ENCODE measurements at regions not wholly inside any gene's neighbourhood (a gene's known extent, or its start where the extent isn't known, plus 50 kb on each side); places are given as distances from the start of the nearest gene placed in this dataset.
A peak's percentile ranks its signal among the peaks of the same experiment; 100 is the strongest.

GRCh38 chr5:40288800-40289485 lies 390.8 kb upstream of the PTGER4 start:
- no peak for DNase-seq

GRCh38 chr5:40284863-40285262 lies 394.9 kb upstream of the PTGER4 start:
- DNase-seq: no peak

DNA sequence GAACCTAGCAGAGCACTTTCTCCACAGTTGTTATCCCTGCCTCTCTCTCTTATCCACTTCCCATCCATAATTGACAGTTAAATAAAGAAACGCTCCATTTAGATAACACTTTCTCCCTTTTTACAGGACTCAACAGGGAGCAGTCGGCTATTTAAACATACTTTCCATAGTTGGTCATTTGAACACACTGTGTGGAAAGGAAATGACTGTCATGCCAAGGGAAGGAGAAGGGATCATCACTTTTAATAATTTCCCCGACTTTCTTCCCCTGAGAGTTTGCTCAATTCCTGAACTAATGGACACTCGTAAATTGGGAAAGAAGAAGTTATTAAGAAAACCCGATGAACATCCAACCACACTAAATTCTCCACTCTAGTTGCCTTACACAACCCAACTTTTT lies 400.8 kb upstream of the PTGER4 start:
- no peak for DNase-seq

- DNase-seq: no peak
These were observed 402.4 kb upstream of the PTGER4 start for GRCh38 chr5:40277161-40277906.

DNA sequence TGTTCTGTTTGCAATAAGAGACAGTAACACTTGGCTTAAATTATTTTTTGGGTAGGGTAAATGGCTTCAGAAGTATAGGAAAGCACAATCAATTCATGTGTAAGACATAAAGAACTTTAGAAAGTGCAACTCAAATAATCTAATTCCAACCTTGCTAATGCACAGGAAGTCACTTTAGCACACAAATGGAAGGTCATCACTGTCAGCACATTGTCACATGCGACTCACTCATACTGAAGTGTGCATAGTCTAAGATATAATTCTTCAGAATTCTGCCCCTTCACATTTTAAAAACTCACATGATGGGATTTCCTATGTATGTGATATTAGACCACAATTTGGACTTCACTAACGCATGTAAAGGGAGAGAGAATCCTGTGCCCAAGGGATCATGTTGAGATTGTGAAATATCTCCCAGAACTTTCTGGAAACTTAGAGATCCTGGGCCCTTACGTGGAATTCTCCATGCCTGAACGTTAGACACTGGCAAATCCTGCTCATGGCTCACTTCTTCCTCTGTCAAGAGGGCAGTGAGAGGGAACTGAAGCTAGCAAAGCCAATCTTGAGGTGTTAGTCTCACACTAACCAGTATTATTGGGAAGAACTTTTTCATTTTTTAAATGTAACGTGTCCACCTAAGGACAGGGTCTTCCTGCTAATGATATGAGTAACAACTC lies 403.2 kb upstream of the PTGER4 start:
- DNase-seq: no peak

GRCh38 chr5:40274568-40274967 lies 405.1 kb upstream of the PTGER4 start:
- no peak for DNase-seq

DNA sequence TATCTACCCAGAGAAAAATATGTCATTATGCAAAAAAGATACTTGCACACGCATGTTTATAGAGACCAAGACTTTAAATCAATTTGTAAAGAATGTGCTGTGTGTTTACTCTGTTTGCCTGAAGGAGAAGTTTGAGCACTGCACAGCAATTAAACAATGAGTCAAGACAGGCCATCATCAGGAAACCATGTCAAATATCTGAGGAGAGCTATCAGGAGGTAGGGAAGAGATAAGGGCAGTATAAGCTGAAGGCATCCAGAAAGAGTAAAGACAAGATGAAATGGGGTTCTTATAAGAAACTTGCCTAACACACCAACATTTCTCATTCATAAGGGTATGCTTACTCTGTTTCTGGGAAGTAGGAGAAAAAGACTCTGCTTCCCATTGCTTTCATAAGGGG lies 405.8 kb upstream of the PTGER4 start:
- no peak for DNase-seq

- DNase-seq: no peak
These were observed 408.2 kb upstream of the PTGER4 start for GRCh38 chr5:40271476-40271875.

DNA sequence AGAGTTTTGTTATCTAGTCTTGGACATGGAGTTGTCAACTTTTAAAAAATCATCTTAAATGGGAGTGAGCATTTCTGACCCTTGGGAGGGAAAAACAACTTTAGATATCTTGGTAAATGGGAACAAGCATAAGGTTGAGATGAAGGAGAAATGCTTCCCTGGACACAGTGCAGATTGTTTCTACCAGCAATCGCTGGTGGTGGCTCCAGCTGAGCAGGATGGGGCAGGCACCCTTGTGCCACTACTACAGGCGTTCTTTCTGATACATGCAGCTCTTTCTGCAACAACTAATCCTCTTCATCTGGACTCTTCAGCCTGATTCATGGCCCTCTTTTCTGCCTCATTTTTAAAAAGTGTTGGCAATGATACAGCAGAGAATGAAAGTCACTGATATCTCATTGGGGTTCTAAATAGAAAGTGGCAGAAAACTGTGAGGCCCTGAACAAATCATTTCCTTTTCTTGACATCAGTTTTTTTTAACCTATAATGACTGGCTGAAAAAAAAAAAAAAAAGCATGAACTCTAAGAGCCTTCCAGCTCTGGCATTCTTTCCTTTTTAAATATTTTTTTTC lies 409.4 kb upstream of the PTGER4 start:
- DNase-seq: no peak

- no peak for DNase-seq
These were observed 411.6 kb upstream of the PTGER4 start for GRCh38 chr5:40268088-40268487.

GRCh38 chr5:40266952-40267351 lies 412.8 kb upstream of the PTGER4 start:
- no peak for DNase-seq

DNA sequence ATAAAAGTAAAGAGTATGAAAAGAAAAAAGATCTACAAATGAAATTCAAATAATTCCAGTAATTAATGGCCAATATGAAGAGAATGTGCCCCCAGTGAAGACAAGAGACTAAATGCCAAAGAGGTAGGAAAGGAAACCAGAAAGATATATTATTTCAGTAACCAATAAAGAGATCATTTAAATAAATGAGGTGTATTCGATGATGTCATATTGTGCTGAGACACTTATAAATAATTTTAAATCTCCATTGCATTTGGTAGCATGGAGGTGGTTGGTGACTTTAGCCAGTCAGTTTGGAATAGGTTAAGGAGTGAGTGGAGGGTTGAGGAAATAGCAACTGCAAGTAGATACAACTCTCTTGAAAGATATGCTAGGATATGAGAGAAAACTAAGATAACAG lies 417.7 kb upstream of the PTGER4 start:
- no peak for DNase-seq

- DNase-seq: peak in 1 of 56 donors; percentile 12
These were observed 419.4 kb upstream of the PTGER4 start for GRCh38 chr5:40260361-40260760.

GRCh38 chr5:40258222-40258621 lies 421.5 kb upstream of the PTGER4 start:
- DNase-seq: no peak

GRCh38 chr5:40240671-40241070 lies 439.0 kb upstream of the PTGER4 start:
- no peak for DNase-seq

DNA sequence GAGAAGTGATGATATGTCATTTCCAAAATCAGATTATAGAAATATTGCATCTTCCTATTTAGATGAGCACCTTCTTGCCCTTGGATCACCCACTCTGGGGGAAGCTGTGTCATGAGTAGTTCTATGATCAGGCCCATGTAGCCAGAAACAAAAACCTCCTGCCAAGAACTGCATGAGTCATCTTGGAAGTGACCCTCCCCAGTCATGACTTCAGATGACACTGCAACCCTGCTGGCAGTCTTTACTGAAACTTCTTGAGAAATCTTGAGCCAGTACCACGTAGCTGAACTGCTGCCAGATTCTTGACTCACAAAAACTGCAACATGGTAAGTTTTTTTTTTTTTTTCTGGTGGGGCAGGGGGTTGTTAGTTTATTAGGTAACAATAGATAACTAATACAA lies 439.6 kb upstream of the PTGER4 start:
- no peak for DNase-seq

DNA sequence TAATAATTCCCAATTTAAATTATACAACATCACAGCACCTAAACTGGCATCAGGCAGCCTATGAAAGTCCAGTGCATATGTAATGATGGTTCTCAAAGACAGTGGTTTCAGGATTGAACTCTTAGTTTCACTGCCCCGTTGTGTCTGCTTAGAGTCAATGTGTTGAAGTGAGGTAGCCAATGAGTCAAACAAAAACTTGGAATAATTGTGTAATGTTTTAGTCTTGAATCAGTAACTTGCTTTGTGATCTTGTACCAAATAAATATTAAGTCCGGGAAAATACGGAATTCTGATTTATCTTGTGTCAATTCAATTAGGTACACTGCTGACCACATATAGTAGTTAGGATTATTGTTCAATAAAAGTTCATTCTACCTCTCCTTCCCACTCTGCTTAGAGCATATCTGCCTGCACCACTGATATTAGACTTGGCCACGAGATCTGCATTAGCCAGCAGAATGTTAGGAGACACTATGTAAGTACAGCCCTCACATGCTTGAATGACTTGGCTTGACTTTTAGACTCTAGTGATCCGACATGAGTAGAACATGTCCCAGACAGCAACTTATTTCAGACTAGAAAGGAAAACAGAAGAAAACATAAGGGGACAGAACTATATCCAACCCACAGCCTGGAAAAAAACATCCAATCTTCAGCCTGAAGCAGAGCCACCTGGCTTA lies 441.5 kb upstream of the PTGER4 start:
- no peak for DNase-seq

DNA sequence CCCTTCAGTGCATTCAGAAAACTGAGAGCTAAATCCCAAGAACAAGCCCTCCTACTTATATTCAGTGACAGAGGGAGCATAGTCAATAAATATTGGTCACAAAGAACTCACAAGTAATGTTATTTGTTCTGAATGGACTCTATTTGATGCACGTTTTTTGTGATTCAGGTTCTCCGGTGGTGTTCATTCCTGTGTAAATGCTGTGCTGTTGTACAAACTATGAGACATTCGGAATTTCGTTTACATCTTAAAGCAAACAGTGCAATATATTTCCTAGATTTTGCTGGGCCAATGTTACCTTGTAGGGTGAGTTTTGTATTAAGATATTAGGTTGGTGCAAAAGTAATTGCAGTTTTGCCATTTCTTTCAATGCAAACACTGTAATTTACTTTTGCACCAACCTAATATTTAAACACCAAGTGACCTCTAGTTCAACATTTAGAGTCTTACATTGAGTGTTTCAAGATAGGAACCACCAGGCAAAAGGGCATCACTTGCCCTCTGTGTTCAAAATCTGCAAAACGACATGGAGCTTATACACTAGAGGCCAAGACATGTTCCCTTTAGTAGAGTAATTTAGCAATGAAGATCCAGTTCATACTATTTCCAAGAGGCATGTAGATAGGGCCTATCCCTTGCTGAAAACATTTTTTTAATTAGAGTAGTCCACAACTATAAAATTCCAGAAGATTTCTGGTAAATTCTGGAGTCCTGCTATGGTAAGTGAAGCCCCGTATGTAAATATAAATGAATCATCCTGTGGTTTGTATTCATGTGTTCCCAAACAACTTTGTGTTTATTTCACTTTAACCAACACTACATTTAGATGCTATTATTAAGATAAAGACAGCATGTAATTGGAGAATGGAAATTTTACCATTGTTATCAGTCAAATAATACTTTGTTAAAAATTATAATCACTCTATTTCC lies 444.0 kb upstream of the PTGER4 start:
- no peak for DNase-seq

GRCh38 chr5:40233268-40233667 lies 446.4 kb upstream of the PTGER4 start:
- no peak for DNase-seq

GRCh38 chr5:40227931-40228330 lies 451.8 kb upstream of the PTGER4 start:
- no peak for DNase-seq

DNA sequence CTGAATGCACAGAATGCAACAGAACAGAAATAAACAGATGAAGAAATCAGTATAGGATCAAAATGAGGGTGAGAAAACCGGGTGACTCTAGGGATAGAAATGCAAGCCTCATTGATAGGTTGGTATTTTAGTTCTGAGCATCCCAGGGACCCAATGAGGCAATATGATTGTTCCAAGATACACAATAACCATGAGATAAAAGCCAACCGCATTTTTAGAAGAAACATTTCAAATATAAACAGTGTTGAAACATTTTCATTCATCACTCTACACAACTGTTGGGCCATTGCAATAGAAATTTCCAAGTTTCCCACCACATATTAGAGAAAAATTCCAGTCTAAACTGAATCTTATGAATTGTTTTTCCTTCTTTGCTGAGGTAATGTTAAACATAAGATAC lies 452.3 kb upstream of the PTGER4 start:
- DNase-seq: no peak

All from amygdala (tissue), 56 donors.